Stimulated activated naive CD4-positive, alpha-beta T cell (primary cell): ENCODE measurements at regions not wholly inside any gene's neighbourhood (a gene's known extent, or its start where the extent isn't known, plus 50 kb on each side); places are given as distances from the start of the nearest gene placed in this dataset.
"Not testable (repeated sequence)": the region's sequence is repeated elsewhere in the genome, so short reads cannot be mapped to it uniquely, and the experiment has no call there.

Source experiments
- DNase-seq, 6 experiments: peaks; one replicate each; lab custom pipeline; 2025; lab: John Stamatoyannopoulos, UW

- DNase-seq, result no peak
These were observed 111.8 kb upstream of the ASB18 start for GRCh38 chr2:236375973-236376476.

- no peak for DNase-seq
These were observed 112.5 kb upstream of the ASB18 start for GRCh38 chr2:236376566-236377244.

GRCh38 chr2:236380051-236380612, 115.9 kb upstream of the ASB18 start:
- no peak for DNase-seq

GRCh38 chr2:236381253-236381652, 117.0 kb upstream of the ASB18 start:
- not testable (repeated sequence) for DNase-seq

GRCh38 chr2:236389284-236390216, 125.3 kb upstream of the ASB18 start:
- not testable (repeated sequence) for DNase-seq

- DNase-seq, result no peak
These were observed 128.9 kb upstream of the ASB18 start for GRCh38 chr2:236393101-236393500.

- DNase-seq, result no peak
These were observed 129.4 kb upstream of the ASB18 start for GRCh38 chr2:236393581-236393980.

GRCh38 chr2:236394571-236394970, 130.4 kb upstream of the ASB18 start:
- no peak for DNase-seq

GRCh38 chr2:236395067-236395466, 130.9 kb upstream of the ASB18 start:
- no peak for DNase-seq

- DNase-seq, result no peak
These were observed 132.7 kb upstream of the ASB18 start for GRCh38 chr2:236396818-236397350.

- DNase-seq, result no peak
These were observed 133.5 kb upstream of the ASB18 start for GRCh38 chr2:236397681-236398080.

GRCh38 chr2:236399409-236399808, 135.2 kb upstream of the ASB18 start:
- no peak for DNase-seq

GRCh38 chr2:236400046-236400574, 135.9 kb upstream of the ASB18 start:
- no peak for DNase-seq

GRCh38 chr2:236400594-236401360, 136.6 kb upstream of the ASB18 start:
- no peak for DNase-seq

- no peak for DNase-seq
These were observed 138.0 kb upstream of the ASB18 start for GRCh38 chr2:236402033-236402790.

- no peak for DNase-seq
These were observed 138.9 kb upstream of the ASB18 start for GRCh38 chr2:236403125-236403524.

- no peak for DNase-seq
These were observed 139.6 kb upstream of the ASB18 start for GRCh38 chr2:236403811-236404210.

- no peak for DNase-seq
These were observed 140.1 kb upstream of the ASB18 start for GRCh38 chr2:236404346-236404745.

GRCh38 chr2:236405357-236405756, 141.2 kb upstream of the ASB18 start:
- no peak for DNase-seq

GRCh38 chr2:236408090-236408489, 143.9 kb upstream of the ASB18 start:
- DNase-seq, result no peak

- DNase-seq, result no peak
These were observed 144.6 kb upstream of the ASB18 start for GRCh38 chr2:236408786-236409185.
